ENCODE measurements at regions not wholly inside any gene's neighbourhood (a gene's known extent, or its start where the extent isn't known, plus 50 kb on each side); places are given as distances from the start of the nearest gene placed in this dataset.

- Histone ChIP-seq H3K36me3 (ENCODE audit: low read length) (no peaks in the 10 kb centered on the region), H3F3A (ENCODE audit: insufficient read depth) (no peaks in the 10 kb centered on the region), H4K20me1 (ENCODE audit: low read depth, low read length) (no peaks in the 10 kb centered on the region), H3K9ac (ENCODE audit: low read length) (no peak overlapping the region), H3K9me2 (replicated peaks; ENCODE audit: insufficient read depth, low read length) (no peaks in the 10 kb centered on the region), H2AFZ (ENCODE audit: low read depth, low read length, severe bottlenecking) (no peak overlapping the region), H3K4me2 (ENCODE audit: low read depth, low read length, poor library complexity, severe bottlenecking) (no peak overlapping the region), H3K79me2 (ENCODE audit: insufficient read depth, low read length) (no peaks in the 10 kb centered on the region), H3K4me3 (ENCODE audit: insufficient read depth, low read length, poor library complexity, severe bottlenecking) (no peak overlapping the region), H3K27ac (ENCODE audit: low read depth, low read length) (no peak overlapping the region), H3K27me3 (ENCODE audit: low read length) (no peaks in the 10 kb centered on the region), H3K9me3 (ENCODE audit: insufficient read depth, low read length) (no peaks in the 10 kb centered on the region)
- TF ChIP-seq EZH2phosphoT487 (conservative IDR thresholded peaks at IDR 0.05; ENCODE audit: low read length) (no peak), CTCF (IDR thresholded peaks at IDR 0.05; ENCODE audit: insufficient read depth, low read length, poor library complexity, severe bottlenecking) (no peak)
Measured at GRCh38 chr20:17169585-17170136, 57.2 kb upstream of the PCSK2 start.

- TF ChIP-seq CTCF (IDR thresholded peaks at IDR 0.05; ENCODE audit: insufficient read depth, low read length, poor library complexity, severe bottlenecking) (no peak), EZH2phosphoT487 (conservative IDR thresholded peaks at IDR 0.05; ENCODE audit: low read length) (no peak)
- Histone ChIP-seq H3K27me3 (ENCODE audit: low read length) (no peaks in the 10 kb centered on the region), H3K9ac (ENCODE audit: low read length) (no peak overlapping the region), H3K9me2 (replicated peaks; ENCODE audit: insufficient read depth, low read length) (no peaks in the 10 kb centered on the region), H3F3A (ENCODE audit: insufficient read depth) (no peaks in the 10 kb centered on the region), H3K4me2 (ENCODE audit: low read depth, low read length, poor library complexity, severe bottlenecking) (no peak overlapping the region), H2AFZ (ENCODE audit: low read depth, low read length, severe bottlenecking) (no peak overlapping the region), H3K36me3 (ENCODE audit: low read length) (no peaks in the 10 kb centered on the region), H3K27ac (ENCODE audit: low read depth, low read length) (no peak overlapping the region), H4K20me1 (ENCODE audit: low read depth, low read length) (no peaks in the 10 kb centered on the region), H3K4me3 (ENCODE audit: insufficient read depth, low read length, poor library complexity, severe bottlenecking) (no peak overlapping the region), H3K9me3 (ENCODE audit: insufficient read depth, low read length) (no peaks in the 10 kb centered on the region), H3K79me2 (ENCODE audit: insufficient read depth, low read length) (no peaks in the 10 kb centered on the region)
Measured at GRCh38 chr20:17171746-17172280, 55.0 kb upstream of the PCSK2 start.

- no peaks in the 10 kb centered on the region for H4K20me1 ChIP-seq (ENCODE audit: low read depth, low read length)
- no peaks in the 10 kb centered on the region for H3K79me2 ChIP-seq (ENCODE audit: insufficient read depth, low read length)
- no peaks in the 10 kb centered on the region for H3K36me3 ChIP-seq (ENCODE audit: low read length)
- H3K4me3 ChIP-seq (ENCODE audit: insufficient read depth, low read length, poor library complexity, severe bottlenecking) = no peak overlapping the region
- H3K27me3 ChIP-seq (ENCODE audit: low read length) = no peaks in the 10 kb centered on the region
- no peak for TF ChIP-seq EZH2phosphoT487 (conservative IDR thresholded peaks at IDR 0.05; ENCODE audit: low read length)
- TF ChIP-seq CTCF (IDR thresholded peaks at IDR 0.05; ENCODE audit: insufficient read depth, low read length, poor library complexity, severe bottlenecking) = no peak
- no peak overlapping the region for H3K9ac ChIP-seq (ENCODE audit: low read length)
- H2AFZ ChIP-seq (ENCODE audit: low read depth, low read length, severe bottlenecking) = no peak overlapping the region
- no peak overlapping the region for H3K4me2 ChIP-seq (ENCODE audit: low read depth, low read length, poor library complexity, severe bottlenecking)
- no peaks in the 10 kb centered on the region for H3K9me3 ChIP-seq (ENCODE audit: insufficient read depth, low read length)
- H3K9me2 ChIP-seq (replicated peaks; ENCODE audit: insufficient read depth, low read length) = no peaks in the 10 kb centered on the region
- H3F3A ChIP-seq (ENCODE audit: insufficient read depth) = no peaks in the 10 kb centered on the region
- H3K27ac ChIP-seq (ENCODE audit: low read depth, low read length) = no peak overlapping the region
Measured at GRCh38 chr20:17172836-17173516, 53.9 kb upstream of the PCSK2 start.

All from SU-DHL-6 (cell line).